GM13976 (cell line): ENCODE measurements at regions not wholly inside any gene's neighbourhood (a gene's known extent, or its start where the extent isn't known, plus 50 kb on each side); places are given as distances from the start of the nearest gene placed in this dataset.

Source experiments
- DNase-seq: peaks from one replicate; pipeline ENCODE4 v3.0.0; 2012; ENCODE audit warnings: low spot score
- in situ Hi-C: fragments of 300-500 bp; cut with MboI; formaldehyde crosslinking; loops from one replicate; pipeline ENCODE4 v1.12.0; 2022; ENCODE audit warnings: low sequenced_read_pairs, mixed read lengths, inconsistent platforms; ENCODE audit not compliant: unreplicated experiment
- TF ChIP-seq, protein P1 (sequence below): IDR thresholded peaks from 2 replicates; pipeline ENCODE4 v1.5.1; 2012; ENCODE audit warnings: borderline replicate concordance, mild to moderate bottlenecking; ENCODE audit not compliant: insufficient read depth; ENCODE audit errors: extremely low read depth, missing control alignments, control extremely low read depth

DNA sequence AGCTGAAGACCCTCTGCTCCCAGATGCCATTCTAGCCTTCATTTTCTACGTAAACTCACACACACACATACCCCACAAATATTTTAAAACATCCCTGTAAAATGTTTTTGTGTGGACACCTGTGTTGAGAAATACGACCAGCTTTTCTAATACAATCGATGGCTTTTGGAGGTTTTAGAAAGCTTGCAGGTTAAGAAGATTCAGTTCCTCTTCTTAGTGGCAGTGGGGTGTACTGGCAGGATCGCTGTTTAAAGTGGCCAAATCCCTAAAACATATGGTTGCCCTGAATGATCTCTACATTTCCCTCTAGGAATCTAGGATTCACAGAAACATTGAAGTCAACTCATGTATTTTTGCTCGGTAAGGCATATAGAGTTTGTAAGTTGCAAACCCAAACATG is 236.3 kb downstream of the NSG2 start:
- in situ Hi-C loops: no loop called here
- DNase-seq: no peak
- TF ChIP-seq, protein P1, sequence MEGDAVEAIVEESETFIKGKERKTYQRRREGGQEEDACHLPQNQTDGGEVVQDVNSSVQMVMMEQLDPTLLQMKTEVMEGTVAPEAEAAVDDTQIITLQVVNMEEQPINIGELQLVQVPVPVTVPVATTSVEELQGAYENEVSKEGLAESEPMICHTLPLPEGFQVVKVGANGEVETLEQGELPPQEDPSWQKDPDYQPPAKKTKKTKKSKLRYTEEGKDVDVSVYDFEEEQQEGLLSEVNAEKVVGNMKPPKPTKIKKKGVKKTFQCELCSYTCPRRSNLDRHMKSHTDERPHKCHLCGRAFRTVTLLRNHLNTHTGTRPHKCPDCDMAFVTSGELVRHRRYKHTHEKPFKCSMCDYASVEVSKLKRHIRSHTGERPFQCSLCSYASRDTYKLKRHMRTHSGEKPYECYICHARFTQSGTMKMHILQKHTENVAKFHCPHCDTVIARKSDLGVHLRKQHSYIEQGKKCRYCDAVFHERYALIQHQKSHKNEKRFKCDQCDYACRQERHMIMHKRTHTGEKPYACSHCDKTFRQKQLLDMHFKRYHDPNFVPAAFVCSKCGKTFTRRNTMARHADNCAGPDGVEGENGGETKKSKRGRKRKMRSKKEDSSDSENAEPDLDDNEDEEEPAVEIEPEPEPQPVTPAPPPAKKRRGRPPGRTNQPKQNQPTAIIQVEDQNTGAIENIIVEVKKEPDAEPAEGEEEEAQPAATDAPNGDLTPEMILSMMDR: no peak

GRCh38 chr5:174282391-174282790 is 236.9 kb downstream of the NSG2 start:
- TF ChIP-seq, protein P1: no peak
- in situ Hi-C loops: no loop called here
- DNase-seq: no peak

DNA sequence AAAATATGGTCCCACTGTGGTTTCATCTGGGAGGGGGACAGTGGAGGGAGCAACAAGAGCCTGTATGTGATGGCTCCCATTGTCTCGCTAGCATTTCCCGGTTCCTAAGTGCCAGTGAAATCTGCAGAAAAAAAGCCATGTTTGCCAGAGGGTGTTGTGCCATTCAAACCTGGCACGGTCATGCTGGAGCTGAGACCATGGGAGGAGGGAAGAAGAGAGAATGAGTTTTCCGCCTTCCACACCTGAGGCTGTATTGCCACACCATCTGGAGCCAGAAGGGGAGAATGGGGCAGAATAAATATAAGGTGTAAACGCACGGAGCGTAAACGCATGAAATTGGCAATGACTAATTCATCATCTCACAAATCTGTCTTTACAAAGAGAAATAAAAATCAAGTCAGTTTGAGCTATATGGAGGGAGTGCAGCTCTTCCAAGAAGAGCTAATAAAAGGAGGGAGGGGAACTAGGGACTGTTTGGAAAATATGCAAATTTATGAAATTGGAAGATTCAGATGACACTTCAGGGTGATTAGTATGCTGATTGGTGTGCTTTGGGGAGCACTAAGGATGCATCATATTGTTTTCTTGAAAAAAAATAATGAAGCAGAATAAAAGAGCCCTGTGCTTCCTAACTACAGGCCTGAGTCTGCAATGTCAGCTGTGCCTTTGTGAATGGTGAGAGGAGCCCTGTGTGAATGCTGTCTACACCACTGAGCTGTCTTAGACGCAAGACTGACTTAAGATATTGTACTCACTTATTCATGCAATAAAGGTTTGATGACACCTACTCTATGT is 237.9 kb downstream of the NSG2 start:
- DNase-seq: no peak
- TF ChIP-seq, protein P1: no peak
- in situ Hi-C loops: no loop called here

DNA sequence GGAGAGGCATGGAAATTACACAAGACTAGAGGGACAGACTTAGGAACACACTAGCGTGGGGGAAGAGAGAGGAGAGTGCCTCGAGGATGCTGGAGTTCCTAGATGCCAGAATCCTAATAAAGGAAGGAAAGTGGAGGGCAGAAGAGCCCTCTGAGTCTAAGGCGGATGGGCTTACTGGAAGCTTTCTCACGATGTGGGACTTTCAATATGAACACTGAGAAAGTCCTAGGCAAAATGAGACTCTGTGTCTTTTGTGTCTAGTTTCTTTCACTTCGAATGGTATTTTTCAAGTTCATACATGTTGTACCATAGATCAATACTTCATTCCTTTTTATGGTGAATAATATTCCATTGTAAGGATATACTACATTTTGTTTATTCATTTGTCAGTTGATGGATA is 239.4 kb downstream of the NSG2 start:
- TF ChIP-seq, protein P1: no peak
- DNase-seq: no peak
- in situ Hi-C loops: no loop called here

- TF ChIP-seq, protein P1: no peak
- in situ Hi-C loops: no loop called here
These were observed 242.3 kb downstream of the NSG2 start for GRCh38 chr5:174287761-174288160.

DNA sequence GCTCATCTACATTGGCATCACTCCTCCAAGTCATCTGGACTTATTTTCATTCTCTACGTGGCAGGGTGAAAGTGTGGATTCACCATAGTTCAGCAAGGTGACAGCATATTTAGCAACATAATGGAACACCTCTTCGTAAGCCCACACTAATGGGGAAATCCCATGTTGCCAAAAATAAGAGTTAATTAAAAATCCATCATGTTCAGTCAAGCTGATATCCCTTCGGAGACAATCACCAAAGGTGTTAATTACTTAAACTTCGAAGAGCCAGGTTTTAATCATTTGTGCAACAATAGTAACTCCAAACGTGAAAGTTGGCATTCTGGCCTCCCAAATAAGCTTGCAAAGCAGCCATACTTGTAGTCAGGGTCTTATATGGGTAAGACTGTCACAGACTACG is 242.9 kb downstream of the NSG2 start:
- TF ChIP-seq, protein P1: no peak
- no peak for DNase-seq
- in situ Hi-C loops: no loop called here

More at GRCh38 chr5:174287761-174288160, 242.3 kb downstream of the NSG2 start:
- DNase-seq: no peak
